MM.1S (cell line): ENCODE measurements at regions not wholly inside any gene's neighbourhood (a gene's known extent, or its start where the extent isn't known, plus 50 kb on each side); places are given as distances from the start of the nearest gene placed in this dataset.
"Not testable (repeated sequence)": the region's sequence is repeated elsewhere in the genome, so short reads cannot be mapped to it uniquely, and the experiment has no call there.

Source experiments
- CTCF ChIP-seq: fragments of 300-600 bp; sonication (generic); IDR thresholded peaks from 2 replicates; pipeline ENCODE4 v1.5.1; 2016; ENCODE audit warnings: antibody characterized with exemption, low read length, mixed read lengths
- EZH2 ChIP-seq: fragments of 300-600 bp; sonication (generic); optimal IDR thresholded peaks from 2 replicates; pipeline ENCODE3; 2017; ENCODE audit warnings: low read depth, mild to moderate bottlenecking, antibody characterized with exemption, low read length, mixed read lengths
- EZH2phosphoT487 ChIP-seq: fragments of 300-600 bp; sonication (generic); IDR thresholded peaks from 2 replicates; pipeline ENCODE4 v1.6.1; 2018; ENCODE audit warnings: antibody characterized with exemption, low read length

DNA sequence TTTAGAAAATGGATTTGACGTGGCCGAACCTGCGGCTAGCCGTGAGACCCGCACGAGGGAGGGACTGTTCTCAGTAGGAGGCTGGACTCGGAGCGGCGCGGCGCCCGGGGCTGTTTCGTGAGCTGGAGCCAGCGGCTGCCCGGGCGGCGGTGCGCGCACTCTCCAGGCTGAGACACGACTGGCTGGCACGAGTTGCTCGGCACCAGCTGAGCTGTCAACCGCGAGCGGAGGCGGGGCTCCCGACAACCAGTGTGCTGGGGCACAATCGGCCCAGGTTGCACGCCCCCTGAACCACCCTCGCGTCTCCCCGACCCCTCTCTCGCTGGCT is 58.5 kb upstream of the NBPF26 start:
- TF ChIP-seq CTCF, EZH2phosphoT487, EZH2: not testable (repeated sequence)
